ENCODE measurements at regions not wholly inside any gene's neighbourhood (a gene's known extent, or its start where the extent isn't known, plus 50 kb on each side); places are given as distances from the start of the nearest gene placed in this dataset.

DNA sequence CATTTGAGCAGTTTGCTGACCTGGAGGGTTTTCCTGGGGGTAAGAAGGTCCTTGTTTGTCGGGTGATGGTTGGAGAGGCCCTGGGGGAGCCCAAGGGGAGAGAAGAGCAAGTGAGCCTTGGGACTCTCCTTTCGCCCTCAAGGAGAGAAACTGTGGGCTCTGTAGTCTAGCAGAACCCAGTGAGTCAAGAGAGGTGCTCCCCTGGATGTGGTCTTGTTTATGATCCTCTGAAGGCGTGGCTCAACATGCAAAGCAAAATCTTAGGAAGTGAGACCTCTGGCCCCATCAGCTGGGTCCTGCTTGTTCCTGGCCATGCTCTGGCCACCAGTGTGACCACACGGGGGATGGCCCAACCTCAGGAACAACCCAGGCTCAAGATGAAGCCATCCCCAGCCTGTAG lies 66.5 kb upstream of the ALX4 start:
- TF ChIP-seq POLR2A (IDR thresholded peaks at IDR 0.05) = no peak
- TF ChIP-seq, protein P1, sequence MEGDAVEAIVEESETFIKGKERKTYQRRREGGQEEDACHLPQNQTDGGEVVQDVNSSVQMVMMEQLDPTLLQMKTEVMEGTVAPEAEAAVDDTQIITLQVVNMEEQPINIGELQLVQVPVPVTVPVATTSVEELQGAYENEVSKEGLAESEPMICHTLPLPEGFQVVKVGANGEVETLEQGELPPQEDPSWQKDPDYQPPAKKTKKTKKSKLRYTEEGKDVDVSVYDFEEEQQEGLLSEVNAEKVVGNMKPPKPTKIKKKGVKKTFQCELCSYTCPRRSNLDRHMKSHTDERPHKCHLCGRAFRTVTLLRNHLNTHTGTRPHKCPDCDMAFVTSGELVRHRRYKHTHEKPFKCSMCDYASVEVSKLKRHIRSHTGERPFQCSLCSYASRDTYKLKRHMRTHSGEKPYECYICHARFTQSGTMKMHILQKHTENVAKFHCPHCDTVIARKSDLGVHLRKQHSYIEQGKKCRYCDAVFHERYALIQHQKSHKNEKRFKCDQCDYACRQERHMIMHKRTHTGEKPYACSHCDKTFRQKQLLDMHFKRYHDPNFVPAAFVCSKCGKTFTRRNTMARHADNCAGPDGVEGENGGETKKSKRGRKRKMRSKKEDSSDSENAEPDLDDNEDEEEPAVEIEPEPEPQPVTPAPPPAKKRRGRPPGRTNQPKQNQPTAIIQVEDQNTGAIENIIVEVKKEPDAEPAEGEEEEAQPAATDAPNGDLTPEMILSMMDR (IDR thresholded peaks at IDR 0.05) = no peak
